Panc1 (cell line): ENCODE measurements at regions not wholly inside any gene's neighbourhood (a gene's known extent, or its start where the extent isn't known, plus 50 kb on each side); places are given as distances from the start of the nearest gene placed in this dataset.

ENCODE experiments used
- ATAC-seq: fragments of 200-7000 bp; cut with Tn5 transposase; 2 replicates; pipeline ENCODE4 v1.9.1; 2020; ENCODE audit warnings: mild to moderate bottlenecking, moderate library complexity
- BruUV-seq: library from RNA; stranded (reverse); fragments of 400-500 nt; replicated peaks from 2 replicates; lab custom pipeline; 2021; lab: Mats Ljungman, UMichigan
- CTCF ChIA-PET: fragments of 300-600 bp; sonication (Branson Sonifier 250); formaldehyde crosslinking; loops from one replicate; lab custom pipeline; 2022; ENCODE audit warnings: antibody characterized with exemption; lab: Charles Lee
- POLR2A ChIA-PET: fragments of 300-600 bp; sonication (Branson Sonifier 250); formaldehyde crosslinking; loops from one replicate; lab custom pipeline; 2022; ENCODE audit warnings: antibody characterized with exemption; lab: Charles Lee
- DNase-seq: peaks from one replicate; pipeline ENCODE4 v3.0.0-alpha.2; 2010; ENCODE audit warnings: low read depth, low spot score
- H3K27ac ChIP-seq: 2 replicates; pipeline ENCODE4 v1.5.1; 2011; ENCODE audit warnings: mild to moderate bottlenecking, low read length, inconsistent platforms
- H3K27me3 ChIP-seq: fragments of 200-500 bp; sonication (Bioruptor generic); 2 replicates; pipeline ENCODE4 v1.6.0; 2014; ENCODE audit warnings: low read length, inconsistent platforms; ENCODE audit not compliant: control insufficient read depth, insufficient read depth
- H3K36me3 ChIP-seq: fragments of 200-500 bp; sonication (Bioruptor generic); 2 replicates; pipeline ENCODE4 v1.5.1; 2014; ENCODE audit warnings: inconsistent platforms, mild to moderate bottlenecking, low read length, moderate library complexity; ENCODE audit not compliant: control insufficient read depth, insufficient read depth
- H3K4me1 ChIP-seq: 2 replicates; pipeline ENCODE4 v1.5.1; 2011; ENCODE audit warnings: inconsistent platforms, mild to moderate bottlenecking, low read length, moderate library complexity; ENCODE audit not compliant: control insufficient read depth, insufficient read depth
- H3K4me3 ChIP-seq, 2 experiments: 2 replicates each; pipeline ENCODE4 v1.5.1; 2011 to 2012; ENCODE audit warnings: low read depth in 2 of 2, low read length in 2 of 2, mild to moderate bottlenecking in 2 of 2, inconsistent platforms in 1 of 2, moderate library complexity in 1 of 2
- H3K9me3 ChIP-seq: fragments of 200-500 bp; sonication (Bioruptor generic); 2 replicates; pipeline ENCODE4 v1.5.1; 2014; ENCODE audit warnings: low read depth, mild to moderate bottlenecking, inconsistent platforms, low read length, moderate library complexity; ENCODE audit not compliant: control insufficient read depth, insufficient read depth
- CTCF ChIP-seq: fragments of 450-650 bp; IDR thresholded peaks from 2 replicates; pipeline ENCODE4 v1.5.1; 2017; ENCODE audit warnings: mild to moderate bottlenecking
- POLR2AphosphoS5 ChIP-seq: IDR thresholded peaks from 2 replicates; pipeline ENCODE4 v1.6.1; 2012; ENCODE audit warnings: mild to moderate bottlenecking, low read depth, low read length, moderate library complexity
- REST ChIP-seq, 2 experiments: IDR thresholded peaks; 2 replicates each; pipeline ENCODE4 v1.6.1; 2011 to 2012; ENCODE audit warnings: low read depth in 2 of 2, control low read depth in 1 of 2, low read length in 1 of 2, mild to moderate bottlenecking in 1 of 2, moderate library complexity in 1 of 2; ENCODE audit not compliant: insufficient read depth in 1 of 2
- SIN3A ChIP-seq: IDR thresholded peaks from 2 replicates; pipeline ENCODE4 v1.6.1; 2012; ENCODE audit warnings: low read depth, mild to moderate bottlenecking, low read length, moderate library complexity, borderline replicate concordance; ENCODE audit not compliant: insufficient read depth
- TCF7L2 ChIP-seq: IDR thresholded peaks from 2 replicates; pipeline ENCODE4 v1.6.1; 2011; ENCODE audit warnings: mild to moderate bottlenecking, low read depth, low read length, inconsistent platforms
- in situ Hi-C: cut with HindIII; loops from 2 replicates; pipeline ENCODE4 v1.10.0; 2016; ENCODE audit warnings: low sequenced_read_pairs, low pct_unique_long_range_greater_than_20kb
- intact Hi-C: fragments of 100-400 bp; cut with micrococcal nuclease; formaldehyde crosslinking; loops from one replicate; pipeline ENCODE4 v1.10.0; 2022; ENCODE audit not compliant: unreplicated experiment

- no peaks in the 10 kb centered on the region for H3K4me1 ChIP-seq
- H3K4me3 ChIP-seq: no peak overlapping the region
- TF ChIP-seq REST (IDR thresholded peaks at IDR 0.05; ENCODE audit: insufficient read depth in 1 of 2, low read depth in 2 of 2, low read length in 1 of 2) (no peak), SIN3A (no peak), POLR2AphosphoS5 (no peak)
- H3K36me3 ChIP-seq: no peaks in the 10 kb centered on the region
- H3K27me3 ChIP-seq: no peaks in the 10 kb centered on the region
- no peak for DNase-seq
- H3K27ac ChIP-seq: no peak overlapping the region
- no TSS peak for BruUV-seq
- CTCF ChIA-PET: no interaction called here
- no peaks in the 10 kb centered on the region for H3K9me3 ChIP-seq
- intact Hi-C loops (no loop called here), in situ Hi-C loops (no loop called here)
- no peak for ATAC-seq
- POLR2A ChIA-PET: no interaction called here
Measured at GRCh38 chr4:169333265-169333664, 62.5 kb upstream of the SH3RF1 start.

GRCh38 chr4:169332583-169332982 is 61.8 kb upstream of the SH3RF1 start:
- POLR2A ChIA-PET: no interaction called here
- no peak for TF ChIP-seq REST (IDR thresholded peaks at IDR 0.05; ENCODE audit: insufficient read depth in 1 of 2, low read depth in 2 of 2, low read length in 1 of 2)
- no peak for TF ChIP-seq SIN3A
- no peak for TF ChIP-seq POLR2AphosphoS5
- no peak for TF ChIP-seq TCF7L2
- TF ChIP-seq CTCF: no peak
- in situ Hi-C loops: no loop called here

More at GRCh38 chr4:169332583-169332982, 61.8 kb upstream of the SH3RF1 start:
- DNase-seq: no peak
- ATAC-seq: no peak
- Histone ChIP-seq H3K27me3 (no peaks in the 10 kb centered on the region), H3K4me1 (no peaks in the 10 kb centered on the region), H3K4me3 (no peak overlapping the region), H3K36me3 (no peaks in the 10 kb centered on the region), H3K27ac (no peak overlapping the region), H3K9me3 (no peaks in the 10 kb centered on the region)
- intact Hi-C loops: no loop called here
- CTCF ChIA-PET: no interaction called here
- no TSS peak for BruUV-seq
